ENCODE measurements at regions not wholly inside any gene's neighbourhood (a gene's known extent, or its start where the extent isn't known, plus 50 kb on each side); places are given as distances from the start of the nearest gene placed in this dataset.

- ChIA-PET POLR2A (no interaction called here), CTCF (interaction anchor here (0.6 kb wide), 1 partner anchor 20 kb away, joined by 3 read pairs; no protein-coding TSS in a partner anchor)
- in situ Hi-C loops (cut with HindIII; ENCODE audit: low pct_unique_long_range_greater_than_20kb, low sequenced_read_pairs) = no loop called here
- no peak for TF ChIP-seq SIN3A (IDR thresholded peaks at IDR 0.05; ENCODE audit: borderline replicate concordance, insufficient read depth, low read depth, low read length)
- no peaks in the 10 kb centered on the region for H3K4me1 ChIP-seq (ENCODE audit: control insufficient read depth, insufficient read depth, low read length)
- H3K9me3 ChIP-seq (ENCODE audit: control insufficient read depth, insufficient read depth, low read depth, low read length) = peaks cover 8% of the 10 kb centered on the region; the same call in 1 of the 2 replicates
- no peak overlapping the region for H3K27ac ChIP-seq (ENCODE audit: low read length)
- intact Hi-C loops (cut with micrococcal nuclease; ENCODE audit: unreplicated experiment) = no loop called here
- no peak for DNase-seq (ENCODE audit: low read depth, low spot score)
- H3K27me3 ChIP-seq (ENCODE audit: control insufficient read depth, insufficient read depth, low read length) = no peaks in the 10 kb centered on the region
- ATAC-seq = no peak
- no TSS peak for BruUV-seq (replicated peaks)
- no peak overlapping the region for H3K4me3 ChIP-seq (ENCODE audit: low read depth in 2 of 2, low read length in 2 of 2)
- no peaks in the 10 kb centered on the region for H3K36me3 ChIP-seq (ENCODE audit: control insufficient read depth, insufficient read depth, low read length)
Observed at GRCh38 chr6:114862064-114862463, 519.2 kb upstream of the HS3ST5 start.

- intact Hi-C loops (cut with micrococcal nuclease; ENCODE audit: unreplicated experiment) (no loop called here), in situ Hi-C loops (cut with HindIII; ENCODE audit: low pct_unique_long_range_greater_than_20kb, low sequenced_read_pairs) (no loop called here)
- Histone ChIP-seq H3K27me3 (ENCODE audit: control insufficient read depth, insufficient read depth, low read length) (no peaks in the 10 kb centered on the region), H3K4me3 (ENCODE audit: low read depth in 2 of 2, low read length in 2 of 2) (no peak overlapping the region), H3K36me3 (ENCODE audit: control insufficient read depth, insufficient read depth, low read length) (no peaks in the 10 kb centered on the region), H3K9me3 (ENCODE audit: control insufficient read depth, insufficient read depth, low read depth, low read length) (no peaks in the 10 kb centered on the region), H3K27ac (ENCODE audit: low read length) (no peak overlapping the region), H3K4me1 (ENCODE audit: control insufficient read depth, insufficient read depth, low read length) (no peaks in the 10 kb centered on the region)
- DNase-seq (ENCODE audit: low read depth, low spot score) (no peak), ATAC-seq (no peak)
- CTCF ChIA-PET = interaction anchor here (0.7 kb wide), 1 partner anchor 574 kb away, joined by 7 read pairs; no protein-coding TSS in a partner anchor
- no peak for TF ChIP-seq TCF7L2 (IDR thresholded peaks at IDR 0.05; ENCODE audit: low read depth, low read length)
- no peak for TF ChIP-seq POLR2AphosphoS5 (IDR thresholded peaks at IDR 0.05; ENCODE audit: low read depth, low read length)
- no peak for TF ChIP-seq REST (IDR thresholded peaks at IDR 0.05; ENCODE audit: insufficient read depth in 1 of 2, low read depth in 2 of 2, low read length in 1 of 2)
- no peak for TF ChIP-seq SIN3A (IDR thresholded peaks at IDR 0.05; ENCODE audit: borderline replicate concordance, insufficient read depth, low read depth, low read length)
- TF ChIP-seq, protein P1, sequence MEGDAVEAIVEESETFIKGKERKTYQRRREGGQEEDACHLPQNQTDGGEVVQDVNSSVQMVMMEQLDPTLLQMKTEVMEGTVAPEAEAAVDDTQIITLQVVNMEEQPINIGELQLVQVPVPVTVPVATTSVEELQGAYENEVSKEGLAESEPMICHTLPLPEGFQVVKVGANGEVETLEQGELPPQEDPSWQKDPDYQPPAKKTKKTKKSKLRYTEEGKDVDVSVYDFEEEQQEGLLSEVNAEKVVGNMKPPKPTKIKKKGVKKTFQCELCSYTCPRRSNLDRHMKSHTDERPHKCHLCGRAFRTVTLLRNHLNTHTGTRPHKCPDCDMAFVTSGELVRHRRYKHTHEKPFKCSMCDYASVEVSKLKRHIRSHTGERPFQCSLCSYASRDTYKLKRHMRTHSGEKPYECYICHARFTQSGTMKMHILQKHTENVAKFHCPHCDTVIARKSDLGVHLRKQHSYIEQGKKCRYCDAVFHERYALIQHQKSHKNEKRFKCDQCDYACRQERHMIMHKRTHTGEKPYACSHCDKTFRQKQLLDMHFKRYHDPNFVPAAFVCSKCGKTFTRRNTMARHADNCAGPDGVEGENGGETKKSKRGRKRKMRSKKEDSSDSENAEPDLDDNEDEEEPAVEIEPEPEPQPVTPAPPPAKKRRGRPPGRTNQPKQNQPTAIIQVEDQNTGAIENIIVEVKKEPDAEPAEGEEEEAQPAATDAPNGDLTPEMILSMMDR (IDR thresholded peaks at IDR 0.05) = no peak
- BruUV-seq (replicated peaks) = no TSS peak
- POLR2A ChIA-PET = no interaction called here
Observed at GRCh38 chr6:114844359-114844758, 501.5 kb upstream of the HS3ST5 start.

DNA sequence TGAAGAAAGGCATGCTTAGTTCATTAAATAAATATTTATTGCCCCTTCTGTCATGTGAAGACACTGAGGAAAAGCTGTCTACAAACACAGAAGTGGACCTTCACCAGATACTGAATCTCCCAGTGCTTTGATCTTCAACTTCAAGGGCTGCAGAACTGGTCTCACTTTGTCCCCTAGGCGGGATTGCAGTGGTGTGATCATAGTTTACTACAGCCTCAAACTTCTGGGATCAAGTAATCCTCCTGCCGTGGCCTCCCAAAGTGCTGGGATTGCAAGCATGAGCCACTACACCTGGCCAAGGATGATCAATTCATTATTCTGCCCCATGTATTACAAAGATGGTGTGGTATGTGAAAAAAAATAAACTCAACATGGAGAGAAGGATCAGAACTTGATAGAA, 496.2 kb upstream of the HS3ST5 start:
- intact Hi-C loops (cut with micrococcal nuclease; ENCODE audit: unreplicated experiment) (no loop called here), in situ Hi-C loops (cut with HindIII; ENCODE audit: low pct_unique_long_range_greater_than_20kb, low sequenced_read_pairs) (no loop called here)
- Histone ChIP-seq H3K9me3 (ENCODE audit: control insufficient read depth, insufficient read depth, low read depth, low read length) (no peaks in the 10 kb centered on the region), H3K36me3 (ENCODE audit: control insufficient read depth, insufficient read depth, low read length) (no peaks in the 10 kb centered on the region), H3K4me3 (ENCODE audit: low read depth in 2 of 2, low read length in 2 of 2) (no peak overlapping the region), H3K27me3 (ENCODE audit: control insufficient read depth, insufficient read depth, low read length) (no peaks in the 10 kb centered on the region), H3K4me1 (ENCODE audit: control insufficient read depth, insufficient read depth, low read length) (no peaks in the 10 kb centered on the region), H3K27ac (ENCODE audit: low read length) (no peak overlapping the region)
- TF ChIP-seq SIN3A (IDR thresholded peaks at IDR 0.05; ENCODE audit: borderline replicate concordance, insufficient read depth, low read depth, low read length) (no peak), REST (IDR thresholded peaks at IDR 0.05; ENCODE audit: insufficient read depth in 1 of 2, low read depth in 2 of 2, low read length in 1 of 2) (no peak), POLR2AphosphoS5 (IDR thresholded peaks at IDR 0.05; ENCODE audit: low read depth, low read length) (no peak), TCF7L2 (IDR thresholded peaks at IDR 0.05; ENCODE audit: low read depth, low read length) (no peak)
- TF ChIP-seq, protein P1 (IDR thresholded peaks at IDR 0.05) = no peak
- no TSS peak for BruUV-seq (replicated peaks)
- CTCF ChIA-PET = no interaction called here
- no peak for DNase-seq (ENCODE audit: low read depth, low spot score)
- no peak for ATAC-seq
- POLR2A ChIA-PET = no interaction called here
